ENCODE measurements at regions not wholly inside any gene's neighbourhood (a gene's known extent, or its start where the extent isn't known, plus 50 kb on each side); places are given as distances from the start of the nearest gene placed in this dataset.
"Not testable (repeated sequence)": the region's sequence is repeated elsewhere in the genome, so short reads cannot be mapped to it uniquely, and the experiment has no call there.

DNA sequence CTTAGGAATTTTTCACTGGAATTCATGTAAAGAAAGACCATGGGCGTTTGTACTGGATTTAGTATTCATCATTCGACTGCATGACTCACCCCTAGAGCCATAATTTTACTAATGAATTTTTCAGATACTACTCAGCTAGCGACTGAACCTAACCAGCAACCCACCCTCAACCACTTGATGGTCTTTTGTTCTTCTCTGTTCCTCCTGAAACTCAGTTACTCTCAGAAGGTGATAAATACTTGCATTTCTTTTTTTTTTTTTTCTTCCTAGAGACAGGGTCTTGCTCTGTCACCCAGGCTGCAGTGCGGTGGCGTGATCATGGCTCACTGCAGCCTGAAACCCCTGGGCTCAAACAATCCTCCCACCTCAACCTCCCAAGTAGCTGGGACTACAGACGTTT, 62.8 kb upstream of the PCAT7 start:
- not testable (repeated sequence) for TF ChIP-seq POLR2A, POLR2AphosphoS5 (IDR thresholded peaks at IDR 0.05; ENCODE audit: low read depth, low read length)
